CD14-positive monocyte (primary cell): ENCODE measurements at regions not wholly inside any gene's neighbourhood (a gene's known extent, or its start where the extent isn't known, plus 50 kb on each side); places are given as distances from the start of the nearest gene placed in this dataset.

Experiments
- DNase-seq, 3 donors: peaks; one replicate each; pipeline ENCODE4 v3.0.0-alpha.2; 2011 to 2022
- H2AFZ ChIP-seq: 2 replicates; pipeline ENCODE4 v1.6.0; 2012; ENCODE audit warnings: mild to moderate bottlenecking, low read depth, low read length, inconsistent platforms; ENCODE audit not compliant: insufficient read depth, poor library complexity, severe bottlenecking
- H3K27ac ChIP-seq, 2 donors: 1 replicate in 1 of 2; 2 replicates in 1 of 2; pipeline ENCODE4 v1.5.1; 2012 to 2013; ENCODE audit warnings: low read length in 2 of 2, control low read depth in 1 of 2, inconsistent platforms in 1 of 2, low read depth in 1 of 2, mild to moderate bottlenecking in 1 of 2
- H3K27me3 ChIP-seq, 2 donors: one replicate each; pipeline versions ENCODE4 v1.6.0 to v1.6.1; 2011 to 2013; ENCODE audit warnings: low read length in 2 of 2; ENCODE audit not compliant: control insufficient read depth in 2 of 2, insufficient read depth in 2 of 2
- H3K36me3 ChIP-seq, 2 donors: replicated peaks in 1 of 2; 1 replicate in 1 of 2; 2 replicates in 1 of 2; pipeline versions ENCODE4 v1.5.1 to v1.6.1; 2012 to 2013; ENCODE audit warnings: low read length in 2 of 2, control low read depth in 1 of 2, inconsistent platforms in 1 of 2, mild to moderate bottlenecking in 1 of 2; ENCODE audit not compliant: insufficient read depth in 2 of 2, control insufficient read depth in 1 of 2
- H3K4me1 ChIP-seq, 2 donors: 1 replicate in 1 of 2; 2 replicates in 1 of 2; pipeline versions ENCODE4 v1.5.1 to v1.6.1; 2012 to 2013; ENCODE audit warnings: low read length in 2 of 2, control low read depth in 1 of 2, inconsistent platforms in 1 of 2, mild to moderate bottlenecking in 1 of 2, moderate library complexity in 1 of 2; ENCODE audit not compliant: insufficient read depth in 2 of 2, control insufficient read depth in 1 of 2
- H3K4me2 ChIP-seq: replicated peaks from 2 replicates; pipeline ENCODE3; 2012; ENCODE audit warnings: low read length, moderate library complexity, mild to moderate bottlenecking; ENCODE audit not compliant: poor library complexity, severe bottlenecking; ENCODE audit errors: extremely low read depth
- H3K4me3 ChIP-seq, 3 experiments: fragments of 200-600 bp in 1 of 3; sonication (generic) in 1 of 3; replicated peaks in 1 of 3; 1 replicate in 2 of 3; 2 replicates in 1 of 3; pipeline ENCODE4 v1.5.1; 2011 to 2013; ENCODE audit warnings: low read length in 3 of 3, mild to moderate bottlenecking in 3 of 3, control low read depth in 2 of 3, low read depth in 2 of 3, inconsistent platforms in 1 of 3, moderate library complexity in 1 of 3
- H3K79me2 ChIP-seq: 2 replicates; pipeline ENCODE4 v1.6.0; 2012; ENCODE audit warnings: mild to moderate bottlenecking, control low read depth, inconsistent platforms, low read length, moderate library complexity; ENCODE audit not compliant: insufficient read depth
- H3K9ac ChIP-seq: 2 replicates; pipeline ENCODE4 v1.6.0; 2017; ENCODE audit warnings: low read length, mild to moderate bottlenecking; ENCODE audit not compliant: insufficient read depth, poor library complexity, severe bottlenecking
- H3K9me3 ChIP-seq, 2 donors: replicated peaks in 1 of 2; 1 replicate in 1 of 2; 2 replicates in 1 of 2; pipeline versions ENCODE4 v1.5.1 to v1.6.1; 2012 to 2013; ENCODE audit warnings: low read length in 2 of 2, control low read depth in 1 of 2; ENCODE audit not compliant: control insufficient read depth in 1 of 2, insufficient read depth in 1 of 2
- H4K20me1 ChIP-seq: 2 replicates; pipeline ENCODE4 v1.6.0; 2012; ENCODE audit warnings: mild to moderate bottlenecking, low read length, control low read depth, moderate library complexity; ENCODE audit not compliant: insufficient read depth
- H3K27ac Mint-ChIP-seq, 7 donors: one replicate each; pipeline ENCODE4 v1.8.0; 2020; ENCODE audit warnings: mild to moderate bottlenecking in 7 of 7, mixed read lengths in 7 of 7, moderate library complexity in 6 of 7, inconsistent platforms in 2 of 7
- H3K27me3 Mint-ChIP-seq, 3 donors: one replicate each; pipeline ENCODE4 v1.8.0; 2021 to 2022; ENCODE audit warnings: low read depth in 3 of 3, mild to moderate bottlenecking in 3 of 3, mixed read lengths in 3 of 3, moderate library complexity in 3 of 3, inconsistent platforms in 1 of 3
- H3K36me3 Mint-ChIP-seq, 2 donors: one replicate each; pipeline ENCODE4 v1.8.0; 2020; ENCODE audit warnings: mixed read lengths in 2 of 2, inconsistent platforms in 1 of 2, mild to moderate bottlenecking in 1 of 2
- H3K4me1 Mint-ChIP-seq: one replicate; pipeline ENCODE4 v1.8.0; 2020; ENCODE audit warnings: mild to moderate bottlenecking, mixed read lengths
- H3K4me3 Mint-ChIP-seq, 2 donors: one replicate each; pipeline ENCODE4 v1.8.0; 2020; ENCODE audit warnings: mild to moderate bottlenecking in 2 of 2, mixed read lengths in 2 of 2, moderate library complexity in 1 of 2
- H3K9me3 Mint-ChIP-seq, 7 donors: one replicate each; pipeline ENCODE4 v1.8.0; 2020 to 2022; ENCODE audit warnings: mixed read lengths in 7 of 7, mild to moderate bottlenecking in 6 of 7, moderate library complexity in 6 of 7, inconsistent platforms in 2 of 7
- WGBS: methylation state at CpG from one replicate; pipeline ENCODE4 v1.1.5; 2013; ENCODE audit warnings: missing lambda C conversion rate; ENCODE audit not compliant: insufficient coverage; 5-methylcytosine and 5-hydroxymethylcytosine counted together
- intact Hi-C, 2 donors: fragments of 100-400 bp; cut with micrococcal nuclease; formaldehyde crosslinking; loops; one replicate each; pipeline versions ENCODE4 v1.15.0 to v1.15.1; 2023
- TF ChIP-seq, protein P1 (sequence below): fragments of 200-600 bp; IDR thresholded peaks from one replicate; pipeline ENCODE4 v1.8.0; 2022; ENCODE audit warnings: antibody characterized with exemption, mild to moderate bottlenecking

DNA sequence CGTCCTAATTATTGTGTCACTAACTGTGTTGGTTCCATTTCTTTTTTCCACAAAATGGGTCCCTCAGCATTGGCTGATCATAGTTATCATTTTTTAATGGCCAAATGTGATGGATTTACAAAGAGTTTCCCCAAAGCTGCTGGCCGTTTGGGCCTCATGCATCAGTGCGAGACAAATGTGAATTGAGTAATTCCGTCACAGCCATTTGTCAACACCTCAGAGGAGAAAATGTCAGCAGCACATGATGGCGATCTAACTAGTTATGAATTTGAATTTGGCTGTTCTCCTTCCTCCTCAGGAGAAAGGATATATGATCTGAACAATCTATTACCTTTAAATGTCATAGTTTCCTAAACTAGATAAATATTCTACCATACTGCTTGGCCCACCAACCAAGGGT is 54.9 kb upstream of the SP3 start:
- H3K27ac ChIP-seq: peak overlapping the region; percentile 66 to 81
- H3K9me3 ChIP-seq: peaks cover 0 to 9% of the 10 kb centered on the region in 2 donors
- H3K27me3 Mint-ChIP-seq: peaks cover 0 to 4% (median 0%) of the 10 kb centered on the region in 3 donors
- intact Hi-C loops: no loop called here
- H3K4me1 ChIP-seq: peaks cover 69 to 72% of the 10 kb centered on the region in 2 donors
- TF ChIP-seq, protein P1, sequence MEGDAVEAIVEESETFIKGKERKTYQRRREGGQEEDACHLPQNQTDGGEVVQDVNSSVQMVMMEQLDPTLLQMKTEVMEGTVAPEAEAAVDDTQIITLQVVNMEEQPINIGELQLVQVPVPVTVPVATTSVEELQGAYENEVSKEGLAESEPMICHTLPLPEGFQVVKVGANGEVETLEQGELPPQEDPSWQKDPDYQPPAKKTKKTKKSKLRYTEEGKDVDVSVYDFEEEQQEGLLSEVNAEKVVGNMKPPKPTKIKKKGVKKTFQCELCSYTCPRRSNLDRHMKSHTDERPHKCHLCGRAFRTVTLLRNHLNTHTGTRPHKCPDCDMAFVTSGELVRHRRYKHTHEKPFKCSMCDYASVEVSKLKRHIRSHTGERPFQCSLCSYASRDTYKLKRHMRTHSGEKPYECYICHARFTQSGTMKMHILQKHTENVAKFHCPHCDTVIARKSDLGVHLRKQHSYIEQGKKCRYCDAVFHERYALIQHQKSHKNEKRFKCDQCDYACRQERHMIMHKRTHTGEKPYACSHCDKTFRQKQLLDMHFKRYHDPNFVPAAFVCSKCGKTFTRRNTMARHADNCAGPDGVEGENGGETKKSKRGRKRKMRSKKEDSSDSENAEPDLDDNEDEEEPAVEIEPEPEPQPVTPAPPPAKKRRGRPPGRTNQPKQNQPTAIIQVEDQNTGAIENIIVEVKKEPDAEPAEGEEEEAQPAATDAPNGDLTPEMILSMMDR: no peak
- peaks cover 5 to 6% of the 10 kb centered on the region in 2 donors for H3K36me3 Mint-ChIP-seq
- peak in 1 of 3 donors; percentile 40 for DNase-seq
- no peak overlapping the region for H2AFZ ChIP-seq
- H3K4me3 ChIP-seq: no peak overlapping the region
- H3K4me2 ChIP-seq: no peak overlapping the region
- peaks cover 65% of the 10 kb centered on the region for H3K4me1 Mint-ChIP-seq
- H4K20me1 ChIP-seq: no peaks in the 10 kb centered on the region
- peak overlapping the region in 4 of 7 donors; percentile 30 to 72 (median 38) for H3K27ac Mint-ChIP-seq
- no peak overlapping the region for H3K4me3 Mint-ChIP-seq
- WGBS: 77% methylated on average over 3 of the region's 5 CpGs
- H3K9me3 Mint-ChIP-seq: peaks cover 0 to 10% (median 9%) of the 10 kb centered on the region in 7 donors
- no peaks in the 10 kb centered on the region for H3K36me3 ChIP-seq
- no peaks in the 10 kb centered on the region for H3K79me2 ChIP-seq
- no peaks in the 10 kb centered on the region for H3K27me3 ChIP-seq
- H3K9ac ChIP-seq: no peak overlapping the region

DNA sequence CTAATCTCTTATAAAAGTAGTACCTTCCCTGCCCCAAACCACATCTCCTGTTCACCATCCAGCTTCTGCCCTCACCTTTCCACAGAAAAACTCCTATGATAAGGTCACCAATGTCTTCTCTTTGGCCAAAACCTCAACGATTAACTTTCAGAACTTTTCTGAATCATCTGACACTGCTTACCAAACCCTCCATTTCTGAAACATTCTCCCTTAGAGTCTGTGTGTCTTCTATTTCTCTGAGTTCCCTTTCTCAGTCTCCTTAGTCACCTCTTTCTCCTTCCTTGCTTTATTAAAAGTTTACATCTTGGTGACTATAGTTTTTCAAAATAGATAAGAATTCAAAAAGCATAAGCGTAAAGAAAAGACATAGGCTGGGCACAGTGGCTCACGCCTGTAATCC is 51.3 kb upstream of the SP3 start:
- Histone ChIP-seq H3K9ac (no peak overlapping the region), H3K27me3 (no peaks in the 10 kb centered on the region), H3K9me3 (no peaks in the 10 kb centered on the region), H3K36me3 (no peaks in the 10 kb centered on the region), H3K27ac (no peak overlapping the region), H3K79me2 (peaks cover 9% of the 10 kb centered on the region), H3K4me1 (peaks cover 69 to 73% of the 10 kb centered on the region in 2 donors), H4K20me1 (no peaks in the 10 kb centered on the region), H3K4me2 (no peak overlapping the region), H2AFZ (peak overlapping the region; percentile 16), H3K4me3 (no peak overlapping the region)
- intact Hi-C loops: no loop called here
- H3K27ac Mint-ChIP-seq: peak overlapping the region in 6 of 7 donors; percentile 9 to 83 (median 40)
- H3K4me1 Mint-ChIP-seq: peaks cover 71% of the 10 kb centered on the region
- no peaks in the 10 kb centered on the region for H3K9me3 Mint-ChIP-seq
- H3K27me3 Mint-ChIP-seq: no peaks in the 10 kb centered on the region
- no peak for DNase-seq
- H3K36me3 Mint-ChIP-seq: peaks cover 2 to 5% of the 10 kb centered on the region in 2 donors
- no peak overlapping the region for H3K4me3 Mint-ChIP-seq
- 80% methylated on average over 2 of the region's 3 CpGs for WGBS
- TF ChIP-seq, protein P1: no peak
